ENCODE measurements at regions not wholly inside any gene's neighbourhood (a gene's known extent, or its start where the extent isn't known, plus 50 kb on each side); places are given as distances from the start of the nearest gene placed in this dataset.
"Not testable (repeated sequence)": the region's sequence is repeated elsewhere in the genome, so short reads cannot be mapped to it uniquely, and the experiment has no call there.

DNA sequence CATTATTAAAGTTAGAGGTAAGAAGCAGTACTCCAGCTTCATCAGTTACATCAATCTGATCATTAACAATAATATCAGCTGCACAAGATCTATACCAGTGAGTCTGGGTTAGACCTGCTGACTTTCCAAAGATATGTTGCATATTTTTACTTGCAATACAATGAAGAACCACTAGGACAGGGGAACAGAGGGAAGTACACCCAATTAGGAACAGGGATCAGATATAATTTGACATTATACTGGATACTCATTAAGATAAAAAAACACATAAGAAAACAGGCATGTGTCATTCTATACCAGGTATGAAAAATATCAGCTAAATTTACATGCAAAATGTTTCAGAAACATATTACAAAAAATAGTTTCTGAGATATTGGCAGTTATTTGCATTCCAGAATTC lies 995.1 kb upstream of the DDX18 start:
- Histone ChIP-seq H3K27me3 (no peaks in the 10 kb centered on the region), H3K27ac (no peak overlapping the region), H3K4me1 (ENCODE audit: low read depth) (no peaks in the 10 kb centered on the region), H3K4me3 (no peak overlapping the region), H3K9me3 (ENCODE audit: low read depth) (no peaks in the 10 kb centered on the region), H3K36me3 (no peaks in the 10 kb centered on the region)
- TF ChIP-seq, protein P1, sequence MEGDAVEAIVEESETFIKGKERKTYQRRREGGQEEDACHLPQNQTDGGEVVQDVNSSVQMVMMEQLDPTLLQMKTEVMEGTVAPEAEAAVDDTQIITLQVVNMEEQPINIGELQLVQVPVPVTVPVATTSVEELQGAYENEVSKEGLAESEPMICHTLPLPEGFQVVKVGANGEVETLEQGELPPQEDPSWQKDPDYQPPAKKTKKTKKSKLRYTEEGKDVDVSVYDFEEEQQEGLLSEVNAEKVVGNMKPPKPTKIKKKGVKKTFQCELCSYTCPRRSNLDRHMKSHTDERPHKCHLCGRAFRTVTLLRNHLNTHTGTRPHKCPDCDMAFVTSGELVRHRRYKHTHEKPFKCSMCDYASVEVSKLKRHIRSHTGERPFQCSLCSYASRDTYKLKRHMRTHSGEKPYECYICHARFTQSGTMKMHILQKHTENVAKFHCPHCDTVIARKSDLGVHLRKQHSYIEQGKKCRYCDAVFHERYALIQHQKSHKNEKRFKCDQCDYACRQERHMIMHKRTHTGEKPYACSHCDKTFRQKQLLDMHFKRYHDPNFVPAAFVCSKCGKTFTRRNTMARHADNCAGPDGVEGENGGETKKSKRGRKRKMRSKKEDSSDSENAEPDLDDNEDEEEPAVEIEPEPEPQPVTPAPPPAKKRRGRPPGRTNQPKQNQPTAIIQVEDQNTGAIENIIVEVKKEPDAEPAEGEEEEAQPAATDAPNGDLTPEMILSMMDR (IDR thresholded peaks at IDR 0.05; ENCODE audit: low read depth, low read length): no peak
- no peak for DNase-seq (ENCODE audit: low read depth in 1 of 2, low spot score in 1 of 2)

DNA sequence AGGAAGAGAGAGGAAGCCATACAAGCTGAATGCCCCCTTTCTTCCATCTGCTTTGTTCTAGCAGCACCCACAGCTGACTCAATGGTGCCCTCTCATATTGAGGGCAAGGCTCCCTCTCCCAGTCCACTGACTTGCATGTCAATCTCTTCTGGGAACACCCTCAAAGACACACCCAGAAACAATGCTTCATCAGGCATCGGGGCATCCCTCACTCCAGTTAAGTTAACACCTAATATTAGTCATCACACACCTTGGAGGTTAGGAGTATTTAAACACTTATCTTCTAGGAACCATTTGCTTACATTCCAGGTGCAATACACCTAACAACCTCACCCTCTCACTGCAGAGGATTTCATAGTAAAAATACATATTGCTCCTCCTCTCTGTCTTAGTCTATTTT lies 993.5 kb upstream of the DDX18 start:
- no peaks in the 10 kb centered on the region for H3K27me3 ChIP-seq
- no peak overlapping the region for H3K4me3 ChIP-seq
- no peaks in the 10 kb centered on the region for H3K9me3 ChIP-seq (ENCODE audit: low read depth)
- no peak for DNase-seq (ENCODE audit: low read depth in 1 of 2, low spot score in 1 of 2)
- no peaks in the 10 kb centered on the region for H3K4me1 ChIP-seq (ENCODE audit: low read depth)
- H3K36me3 ChIP-seq: no peaks in the 10 kb centered on the region
- TF ChIP-seq, protein P1 (IDR thresholded peaks at IDR 0.05; ENCODE audit: low read depth, low read length): no peak
- H3K27ac ChIP-seq: no peak overlapping the region

GRCh38 chr2:116829543-116829942 lies 984.9 kb upstream of the DDX18 start:
- H3K36me3 ChIP-seq: not testable (repeated sequence)

DNA sequence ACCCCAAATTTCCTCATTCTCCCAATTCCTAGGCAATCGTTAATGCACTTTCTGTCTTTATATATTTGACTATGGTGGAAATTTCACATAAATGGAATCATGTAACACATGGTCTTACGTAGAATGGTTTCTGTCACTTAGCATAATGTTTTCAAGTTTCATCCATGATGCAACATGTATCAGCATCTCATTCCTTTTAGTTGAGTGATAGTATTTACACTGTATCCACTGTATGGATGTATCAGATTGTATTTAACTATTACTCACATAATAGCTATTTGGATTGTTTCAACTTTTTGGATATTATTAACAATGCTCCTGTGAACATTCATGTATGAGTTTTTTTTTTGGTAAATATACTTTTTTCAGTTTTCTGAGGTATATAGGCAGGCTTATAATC lies 982.3 kb upstream of the DDX18 start:
- TF ChIP-seq, protein P1 (IDR thresholded peaks at IDR 0.05; ENCODE audit: low read depth, low read length): no peak
- H3K36me3 ChIP-seq: no peaks in the 10 kb centered on the region
- H3K27ac ChIP-seq: no peak overlapping the region
- no peak for DNase-seq (ENCODE audit: low read depth in 1 of 2, low spot score in 1 of 2)
- no peaks in the 10 kb centered on the region for H3K4me1 ChIP-seq (ENCODE audit: low read depth)
- H3K4me3 ChIP-seq: no peak overlapping the region
- no peaks in the 10 kb centered on the region for H3K9me3 ChIP-seq (ENCODE audit: low read depth)
- no peaks in the 10 kb centered on the region for H3K27me3 ChIP-seq

More at GRCh38 chr2:116829543-116829942, 984.9 kb upstream of the DDX18 start:
- H3K27me3 ChIP-seq; DNase-seq (ENCODE audit: low read depth in 1 of 2, low spot score in 1 of 2); H3K27ac ChIP-seq; H3K4me1 ChIP-seq (ENCODE audit: low read depth); H3K4me3 ChIP-seq; H3K9me3 ChIP-seq (ENCODE audit: low read depth): not testable (repeated sequence)

DNA sequence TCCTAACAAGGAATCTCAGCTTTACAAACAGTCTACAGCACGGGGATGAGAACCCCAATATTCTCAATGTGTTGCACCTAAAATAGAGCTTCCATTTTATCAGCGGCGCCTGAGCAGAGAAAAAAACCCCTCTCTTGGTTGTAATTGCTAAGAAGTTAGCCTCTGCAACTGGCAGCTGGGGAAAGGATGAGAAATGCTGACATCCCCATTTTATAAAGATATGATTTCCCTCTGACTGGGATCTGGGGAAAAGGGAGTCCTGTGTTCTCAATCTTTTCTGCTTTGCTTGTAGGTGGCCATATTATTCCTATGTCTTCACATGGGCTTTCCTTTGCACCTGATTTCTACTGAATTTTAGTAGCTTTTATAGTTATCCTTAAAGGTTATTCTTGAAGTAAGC lies 981.4 kb upstream of the DDX18 start:
- DNase-seq (ENCODE audit: low read depth in 1 of 2, low spot score in 1 of 2): no peak
- Histone ChIP-seq H3K27ac (no peak overlapping the region), H3K4me3 (no peak overlapping the region), H3K4me1 (ENCODE audit: low read depth) (no peaks in the 10 kb centered on the region), H3K36me3 (no peaks in the 10 kb centered on the region), H3K9me3 (ENCODE audit: low read depth) (no peaks in the 10 kb centered on the region), H3K27me3 (no peaks in the 10 kb centered on the region)
- TF ChIP-seq, protein P1 (IDR thresholded peaks at IDR 0.05; ENCODE audit: low read depth, low read length): no peak

- no peak for DNase-seq (ENCODE audit: low read depth in 1 of 2, low spot score in 1 of 2)
- no peaks in the 10 kb centered on the region for H3K9me3 ChIP-seq (ENCODE audit: low read depth)
- TF ChIP-seq, protein P1 (IDR thresholded peaks at IDR 0.05; ENCODE audit: low read depth, low read length): no peak
- H3K4me3 ChIP-seq: no peak overlapping the region
- H3K36me3 ChIP-seq: no peaks in the 10 kb centered on the region
- H3K27me3 ChIP-seq: no peaks in the 10 kb centered on the region
- H3K27ac ChIP-seq: no peak overlapping the region
- no peaks in the 10 kb centered on the region for H3K4me1 ChIP-seq (ENCODE audit: low read depth)
These were observed 972.3 kb upstream of the DDX18 start for GRCh38 chr2:116842164-116842563.

All from cardiac muscle cell (in vitro differentiated cells and primary cell).